Gastrocnemius medialis (tissue), 4 donors: ENCODE measurements at regions not wholly inside any gene's neighbourhood (a gene's known extent, or its start where the extent isn't known, plus 50 kb on each side); places are given as distances from the start of the nearest gene placed in this dataset.
"Not testable (repeated sequence)": the region's sequence is repeated elsewhere in the genome, so short reads cannot be mapped to it uniquely, and the experiment has no call there.

Experiments used
- POLR2A ChIP-seq, 2 donors: fragments of 450-650 bp; IDR thresholded peaks; one replicate each; pipeline ENCODE4 v1.6.1; 2017; ENCODE audit warnings: antibody characterized with exemption in 2 of 2, mild to moderate bottlenecking in 2 of 2, moderate library complexity in 2 of 2
- TF ChIP-seq, protein P1 (sequence below), 5 experiments: fragments of 450-650 bp in 3 of 5; fragments of 200-600 bp in 2 of 5; sonication (generic) in 2 of 5; IDR thresholded peaks in 4 of 5; conservative IDR thresholded peaks in 1 of 5; 1 replicate in 4 of 5; 2 replicates in 1 of 5; pipeline ENCODE4 v1.5.1; 2016 to 2019; ENCODE audit warnings: antibody characterized with exemption in 5 of 5, mild to moderate bottlenecking in 3 of 5, moderate library complexity in 3 of 5

DNA sequence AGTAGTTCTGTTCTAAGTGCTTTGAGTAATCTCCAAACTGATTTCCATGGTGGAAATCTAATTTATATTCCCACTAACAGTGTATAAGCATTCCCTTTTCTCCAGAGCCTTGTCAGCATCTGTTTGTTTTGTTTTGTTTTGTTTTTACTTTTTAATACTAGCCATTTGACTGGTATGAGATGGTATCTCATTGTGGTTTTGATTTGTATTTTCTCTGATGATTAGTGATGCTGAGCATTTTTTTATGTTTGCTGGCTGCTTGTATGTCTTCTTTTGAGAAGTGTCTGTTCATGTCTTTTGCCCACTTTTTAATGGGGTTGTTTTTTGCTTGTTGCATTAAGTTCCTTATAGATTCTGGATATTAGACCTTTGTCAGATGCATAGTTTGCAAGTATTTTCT lies 100.8 kb downstream of the SEC16B start:
- TF ChIP-seq, protein P1, sequence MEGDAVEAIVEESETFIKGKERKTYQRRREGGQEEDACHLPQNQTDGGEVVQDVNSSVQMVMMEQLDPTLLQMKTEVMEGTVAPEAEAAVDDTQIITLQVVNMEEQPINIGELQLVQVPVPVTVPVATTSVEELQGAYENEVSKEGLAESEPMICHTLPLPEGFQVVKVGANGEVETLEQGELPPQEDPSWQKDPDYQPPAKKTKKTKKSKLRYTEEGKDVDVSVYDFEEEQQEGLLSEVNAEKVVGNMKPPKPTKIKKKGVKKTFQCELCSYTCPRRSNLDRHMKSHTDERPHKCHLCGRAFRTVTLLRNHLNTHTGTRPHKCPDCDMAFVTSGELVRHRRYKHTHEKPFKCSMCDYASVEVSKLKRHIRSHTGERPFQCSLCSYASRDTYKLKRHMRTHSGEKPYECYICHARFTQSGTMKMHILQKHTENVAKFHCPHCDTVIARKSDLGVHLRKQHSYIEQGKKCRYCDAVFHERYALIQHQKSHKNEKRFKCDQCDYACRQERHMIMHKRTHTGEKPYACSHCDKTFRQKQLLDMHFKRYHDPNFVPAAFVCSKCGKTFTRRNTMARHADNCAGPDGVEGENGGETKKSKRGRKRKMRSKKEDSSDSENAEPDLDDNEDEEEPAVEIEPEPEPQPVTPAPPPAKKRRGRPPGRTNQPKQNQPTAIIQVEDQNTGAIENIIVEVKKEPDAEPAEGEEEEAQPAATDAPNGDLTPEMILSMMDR (IDR thresholded peaks at IDR 0.05 in 4 of 5, conservative IDR thresholded peaks at IDR 0.05 in 1 of 5), result not testable (repeated sequence)
- TF ChIP-seq POLR2A (IDR thresholded peaks at IDR 0.05), result not testable (repeated sequence)
